ENCODE measurements at regions not wholly inside any gene's neighbourhood (a gene's known extent, or its start where the extent isn't known, plus 50 kb on each side); places are given as distances from the start of the nearest gene placed in this dataset.

DNA sequence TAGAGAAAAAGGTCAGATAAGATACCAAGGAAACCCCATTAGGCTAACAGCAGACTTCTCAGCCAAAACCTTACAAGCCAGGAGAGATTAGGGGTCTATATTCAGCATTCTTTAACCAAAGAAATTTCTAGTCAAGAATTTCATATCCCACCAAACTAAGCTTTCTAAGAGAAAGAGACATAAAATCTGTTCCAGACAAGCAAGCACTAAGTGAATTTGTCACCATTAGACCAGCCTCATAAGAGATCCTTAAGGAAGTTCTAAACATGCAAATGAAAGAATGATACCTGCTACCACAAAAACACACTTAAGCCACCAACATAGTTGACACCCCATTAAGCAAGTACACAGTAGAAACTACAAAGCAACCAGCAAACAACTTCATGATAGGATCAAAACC lies 276.2 kb downstream of the C11orf87 start:
- no peak overlapping the region for H3K27ac ChIP-seq (ENCODE audit: low read depth)
- Mint-ChIP-seq H3K36me3 (ENCODE audit: low read depth) (0 out of 3 replicates have a peak, but pooled peaks cover 6% of the 10 kb centered on the region), H3K4me1 (no peaks in the 10 kb centered on the region), H3K27ac (no peak overlapping the region), H3K4me3 (no peak overlapping the region), H3K27me3 (ENCODE audit: insufficient read depth, low read depth, poor library complexity) (peaks cover 2% of the 10 kb centered on the region), H3K9me3 (peaks cover 16% of the 10 kb centered on the region)
- H3K4me2 ChIP-seq = no peak overlapping the region
- no peaks in the 10 kb centered on the region for H3K27me3 ChIP-seq (ENCODE audit: insufficient read depth)
- ATAC-seq (no peak), DNase-seq (ENCODE audit: low spot score) (no peak)
- H2AFZ ChIP-seq = no peak overlapping the region
- peaks cover 5% of the 10 kb centered on the region; the same call in 1 of the 2 replicates for H3K9me2 ChIP-seq (ENCODE audit: insufficient read depth)
- H3K4me3 ChIP-seq = no peak overlapping the region
- TF ChIP-seq EZH2phosphoT487 (IDR thresholded peaks at IDR 0.05; ENCODE audit: unreplicated experiment) (no peak), POLR2AphosphoS5 (IDR thresholded peaks at IDR 0.05; ENCODE audit: low read depth) (no peak), EZH2 (IDR thresholded peaks at IDR 0.05; ENCODE audit: low read depth, unreplicated experiment) (no peak), CREB1 (CRISPR knock-in tag; IDR thresholded peaks at IDR 0.05; ENCODE audit: low read depth) (no peak), NANOG (IDR thresholded peaks at IDR 0.05; ENCODE audit: borderline replicate concordance) (no peak), JUNB (IDR thresholded peaks at IDR 0.05; ENCODE audit: unreplicated experiment) (no peak), ZNF114 (CRISPR knock-in tag; IDR thresholded peaks at IDR 0.05) (no peak), ZNF331 (CRISPR knock-in tag; IDR thresholded peaks at IDR 0.05; ENCODE audit: low read depth) (no peak), STAT1 (IDR thresholded peaks at IDR 0.05; ENCODE audit: unreplicated experiment) (no peak)
- TF ChIP-seq, protein P1, sequence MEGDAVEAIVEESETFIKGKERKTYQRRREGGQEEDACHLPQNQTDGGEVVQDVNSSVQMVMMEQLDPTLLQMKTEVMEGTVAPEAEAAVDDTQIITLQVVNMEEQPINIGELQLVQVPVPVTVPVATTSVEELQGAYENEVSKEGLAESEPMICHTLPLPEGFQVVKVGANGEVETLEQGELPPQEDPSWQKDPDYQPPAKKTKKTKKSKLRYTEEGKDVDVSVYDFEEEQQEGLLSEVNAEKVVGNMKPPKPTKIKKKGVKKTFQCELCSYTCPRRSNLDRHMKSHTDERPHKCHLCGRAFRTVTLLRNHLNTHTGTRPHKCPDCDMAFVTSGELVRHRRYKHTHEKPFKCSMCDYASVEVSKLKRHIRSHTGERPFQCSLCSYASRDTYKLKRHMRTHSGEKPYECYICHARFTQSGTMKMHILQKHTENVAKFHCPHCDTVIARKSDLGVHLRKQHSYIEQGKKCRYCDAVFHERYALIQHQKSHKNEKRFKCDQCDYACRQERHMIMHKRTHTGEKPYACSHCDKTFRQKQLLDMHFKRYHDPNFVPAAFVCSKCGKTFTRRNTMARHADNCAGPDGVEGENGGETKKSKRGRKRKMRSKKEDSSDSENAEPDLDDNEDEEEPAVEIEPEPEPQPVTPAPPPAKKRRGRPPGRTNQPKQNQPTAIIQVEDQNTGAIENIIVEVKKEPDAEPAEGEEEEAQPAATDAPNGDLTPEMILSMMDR (conservative IDR thresholded peaks at IDR 0.05; ENCODE audit: low read depth in 2 of 2) = no peak
- TF ChIP-seq, protein P2, sequence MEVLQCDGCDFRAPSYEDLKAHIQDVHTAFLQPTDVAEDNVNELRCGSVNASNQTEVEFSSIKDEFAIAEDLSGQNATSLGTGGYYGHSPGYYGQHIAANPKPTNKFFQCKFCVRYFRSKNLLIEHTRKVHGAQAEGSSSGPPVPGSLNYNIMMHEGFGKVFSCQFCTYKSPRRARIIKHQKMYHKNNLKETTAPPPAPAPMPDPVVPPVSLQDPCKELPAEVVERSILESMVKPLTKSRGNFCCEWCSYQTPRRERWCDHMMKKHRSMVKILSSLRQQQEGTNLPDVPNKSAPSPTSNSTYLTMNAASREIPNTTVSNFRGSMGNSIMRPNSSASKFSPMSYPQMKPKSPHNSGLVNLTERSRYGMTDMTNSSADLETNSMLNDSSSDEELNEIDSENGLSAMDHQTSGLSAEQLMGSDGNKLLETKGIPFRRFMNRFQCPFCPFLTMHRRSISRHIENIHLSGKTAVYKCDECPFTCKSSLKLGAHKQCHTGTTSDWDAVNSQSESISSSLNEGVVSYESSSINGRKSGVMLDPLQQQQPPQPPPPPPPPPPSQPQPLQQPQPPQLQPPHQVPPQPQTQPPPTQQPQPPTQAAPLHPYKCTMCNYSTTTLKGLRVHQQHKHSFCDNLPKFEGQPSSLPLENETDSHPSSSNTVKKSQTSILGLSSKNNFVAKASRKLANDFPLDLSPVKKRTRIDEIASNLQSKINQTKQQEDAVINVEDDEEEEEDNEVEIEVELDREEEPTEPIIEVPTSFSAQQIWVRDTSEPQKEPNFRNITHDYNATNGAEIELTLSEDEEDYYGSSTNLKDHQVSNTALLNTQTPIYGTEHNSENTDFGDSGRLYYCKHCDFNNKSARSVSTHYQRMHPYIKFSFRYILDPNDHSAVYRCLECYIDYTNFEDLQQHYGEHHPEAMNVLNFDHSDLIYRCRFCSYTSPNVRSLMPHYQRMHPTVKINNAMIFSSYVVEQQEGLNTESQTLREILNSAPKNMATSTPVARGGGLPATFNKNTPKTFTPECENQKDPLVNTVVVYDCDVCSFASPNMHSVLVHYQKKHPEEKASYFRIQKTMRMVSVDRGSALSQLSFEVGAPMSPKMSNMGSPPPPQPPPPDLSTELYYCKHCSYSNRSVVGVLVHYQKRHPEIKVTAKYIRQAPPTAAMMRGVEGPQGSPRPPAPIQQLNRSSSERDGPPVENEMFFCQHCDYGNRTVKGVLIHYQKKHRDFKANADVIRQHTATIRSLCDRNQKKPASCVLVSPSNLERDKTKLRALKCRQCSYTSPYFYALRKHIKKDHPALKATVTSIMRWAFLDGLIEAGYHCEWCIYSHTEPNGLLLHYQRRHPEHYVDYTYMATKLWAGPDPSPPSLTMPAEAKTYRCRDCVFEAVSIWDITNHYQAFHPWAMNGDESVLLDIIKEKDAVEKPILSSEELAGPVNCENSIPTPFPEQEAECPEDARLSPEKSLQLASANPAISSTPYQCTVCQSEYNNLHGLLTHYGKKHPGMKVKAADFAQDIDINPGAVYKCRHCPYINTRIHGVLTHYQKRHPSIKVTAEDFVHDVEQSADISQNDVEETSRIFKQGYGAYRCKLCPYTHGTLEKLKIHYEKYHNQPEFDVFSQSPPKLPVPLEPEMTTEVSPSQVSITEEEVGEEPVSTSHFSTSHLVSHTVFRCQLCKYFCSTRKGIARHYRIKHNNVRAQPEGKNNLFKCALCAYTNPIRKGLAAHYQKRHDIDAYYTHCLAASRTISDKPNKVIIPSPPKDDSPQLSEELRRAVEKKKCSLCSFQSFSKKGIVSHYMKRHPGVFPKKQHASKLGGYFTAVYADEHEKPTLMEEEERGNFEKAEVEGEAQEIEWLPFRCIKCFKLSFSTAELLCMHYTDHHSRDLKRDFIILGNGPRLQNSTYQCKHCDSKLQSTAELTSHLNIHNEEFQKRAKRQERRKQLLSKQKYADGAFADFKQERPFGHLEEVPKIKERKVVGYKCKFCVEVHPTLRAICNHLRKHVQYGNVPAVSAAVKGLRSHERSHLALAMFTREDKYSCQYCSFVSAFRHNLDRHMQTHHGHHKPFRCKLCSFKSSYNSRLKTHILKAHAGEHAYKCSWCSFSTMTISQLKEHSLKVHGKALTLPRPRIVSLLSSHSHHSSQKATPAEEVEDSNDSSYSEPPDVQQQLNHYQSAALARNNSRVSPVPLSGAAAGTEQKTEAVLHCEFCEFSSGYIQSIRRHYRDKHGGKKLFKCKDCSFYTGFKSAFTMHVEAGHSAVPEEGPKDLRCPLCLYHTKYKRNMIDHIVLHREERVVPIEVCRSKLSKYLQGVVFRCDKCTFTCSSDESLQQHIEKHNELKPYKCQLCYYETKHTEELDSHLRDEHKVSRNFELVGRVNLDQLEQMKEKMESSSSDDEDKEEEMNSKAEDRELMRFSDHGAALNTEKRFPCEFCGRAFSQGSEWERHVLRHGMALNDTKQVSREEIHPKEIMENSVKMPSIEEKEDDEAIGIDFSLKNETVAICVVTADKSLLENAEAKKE (CRISPR knock-in tag; IDR thresholded peaks at IDR 0.05) = no peak
- TF ChIP-seq, protein P3, sequence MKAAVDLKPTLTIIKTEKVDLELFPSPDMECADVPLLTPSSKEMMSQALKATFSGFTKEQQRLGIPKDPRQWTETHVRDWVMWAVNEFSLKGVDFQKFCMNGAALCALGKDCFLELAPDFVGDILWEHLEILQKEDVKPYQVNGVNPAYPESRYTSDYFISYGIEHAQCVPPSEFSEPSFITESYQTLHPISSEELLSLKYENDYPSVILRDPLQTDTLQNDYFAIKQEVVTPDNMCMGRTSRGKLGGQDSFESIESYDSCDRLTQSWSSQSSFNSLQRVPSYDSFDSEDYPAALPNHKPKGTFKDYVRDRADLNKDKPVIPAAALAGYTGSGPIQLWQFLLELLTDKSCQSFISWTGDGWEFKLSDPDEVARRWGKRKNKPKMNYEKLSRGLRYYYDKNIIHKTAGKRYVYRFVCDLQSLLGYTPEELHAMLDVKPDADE (IDR thresholded peaks at IDR 0.05) = no peak
- TF ChIP-seq, protein P4, sequence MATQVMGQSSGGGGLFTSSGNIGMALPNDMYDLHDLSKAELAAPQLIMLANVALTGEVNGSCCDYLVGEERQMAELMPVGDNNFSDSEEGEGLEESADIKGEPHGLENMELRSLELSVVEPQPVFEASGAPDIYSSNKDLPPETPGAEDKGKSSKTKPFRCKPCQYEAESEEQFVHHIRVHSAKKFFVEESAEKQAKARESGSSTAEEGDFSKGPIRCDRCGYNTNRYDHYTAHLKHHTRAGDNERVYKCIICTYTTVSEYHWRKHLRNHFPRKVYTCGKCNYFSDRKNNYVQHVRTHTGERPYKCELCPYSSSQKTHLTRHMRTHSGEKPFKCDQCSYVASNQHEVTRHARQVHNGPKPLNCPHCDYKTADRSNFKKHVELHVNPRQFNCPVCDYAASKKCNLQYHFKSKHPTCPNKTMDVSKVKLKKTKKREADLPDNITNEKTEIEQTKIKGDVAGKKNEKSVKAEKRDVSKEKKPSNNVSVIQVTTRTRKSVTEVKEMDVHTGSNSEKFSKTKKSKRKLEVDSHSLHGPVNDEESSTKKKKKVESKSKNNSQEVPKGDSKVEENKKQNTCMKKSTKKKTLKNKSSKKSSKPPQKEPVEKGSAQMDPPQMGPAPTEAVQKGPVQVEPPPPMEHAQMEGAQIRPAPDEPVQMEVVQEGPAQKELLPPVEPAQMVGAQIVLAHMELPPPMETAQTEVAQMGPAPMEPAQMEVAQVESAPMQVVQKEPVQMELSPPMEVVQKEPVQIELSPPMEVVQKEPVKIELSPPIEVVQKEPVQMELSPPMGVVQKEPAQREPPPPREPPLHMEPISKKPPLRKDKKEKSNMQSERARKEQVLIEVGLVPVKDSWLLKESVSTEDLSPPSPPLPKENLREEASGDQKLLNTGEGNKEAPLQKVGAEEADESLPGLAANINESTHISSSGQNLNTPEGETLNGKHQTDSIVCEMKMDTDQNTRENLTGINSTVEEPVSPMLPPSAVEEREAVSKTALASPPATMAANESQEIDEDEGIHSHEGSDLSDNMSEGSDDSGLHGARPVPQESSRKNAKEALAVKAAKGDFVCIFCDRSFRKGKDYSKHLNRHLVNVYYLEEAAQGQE (IDR thresholded peaks at IDR 0.05; ENCODE audit: unreplicated experiment) = no peak
- no peaks in the 10 kb centered on the region for H4K20me1 ChIP-seq (replicated peaks; ENCODE audit: insufficient read depth)
- H3K4me1 ChIP-seq (ENCODE audit: insufficient read depth) = no peaks in the 10 kb centered on the region
- H3K79me2 ChIP-seq (replicated peaks; ENCODE audit: insufficient read depth) = no peaks in the 10 kb centered on the region
- H3F3A ChIP-seq (replicated peaks; ENCODE audit: low read depth) = no peaks in the 10 kb centered on the region
- no peaks in the 10 kb centered on the region for H3K36me3 ChIP-seq (ENCODE audit: insufficient read depth)
